Motor neuron (in vitro differentiated cells): ENCODE measurements at regions not wholly inside any gene's neighbourhood (a gene's known extent, or its start where the extent isn't known, plus 50 kb on each side); places are given as distances from the start of the nearest gene placed in this dataset.
A peak's percentile ranks its signal among the peaks of the same experiment; 100 is the strongest.
"Not testable (repeated sequence)": the region's sequence is repeated elsewhere in the genome, so short reads cannot be mapped to it uniquely, and the experiment has no call there.

Experiments used
- ATAC-seq, 8 experiments: fragments of 200-7000 bp; cut with Tn5 transposase; replicated peaks in 6 of 8; 2 replicates each; pipeline ENCODE4 v1.8.0; 2021; ENCODE audit warnings: mild to moderate bottlenecking in 8 of 8, moderate library complexity in 8 of 8
- H3K27ac ChIP-seq, 2 donors: fragments of 250-450 bp; sonication (Bioruptor Pico); 2 replicates each; pipeline ENCODE4 v1.9.0; 2021; ENCODE audit warnings: antibody characterized with exemption in 2 of 2, mild to moderate bottlenecking in 2 of 2, moderate library complexity in 1 of 2
- H3K4me1 ChIP-seq, 2 donors: fragments of 250-450 bp; sonication (Bioruptor Pico); replicated peaks in 1 of 2; 2 replicates each; pipeline ENCODE4 v1.6.1; 2021; ENCODE audit warnings: antibody characterized with exemption in 2 of 2, mild to moderate bottlenecking in 2 of 2, moderate library complexity in 1 of 2
- H3K4me3 ChIP-seq, 5 donors: fragments of 250-450 bp; sonication (Bioruptor Pico); 2 replicates each; pipeline ENCODE4 v1.9.0; 2021; ENCODE audit warnings: antibody characterized with exemption in 5 of 5, mild to moderate bottlenecking in 5 of 5, moderate library complexity in 4 of 5
- WGBS, 10 experiments: fragments of 450-650 bp; shearing (Covaris generic); methylation state at CpG; one replicate each; pipeline ENCODE4 v1.0.0; 2022; 5-methylcytosine and 5-hydroxymethylcytosine counted together
- in situ Hi-C, 9 experiments: fragments of 400-800 bp; cut with MboI; loops; one replicate each; pipeline ENCODE4 v1.15.0; 2021; ENCODE audit warnings: low sequenced_read_pairs in 9 of 9, low pct_unique_long_range_greater_than_20kb in 2 of 9; ENCODE audit not compliant: unreplicated experiment in 9 of 9

- 23 to 93% (median 76%) methylated on average over 1 to 4 of the region's 4 CpGs for WGBS, 10 experiments
- no peaks in the 10 kb centered on the region for H3K4me1 ChIP-seq
- no peak overlapping the region for H3K27ac ChIP-seq
- no peak overlapping the region for H3K4me3 ChIP-seq
- ATAC-seq, result no peak
- in situ Hi-C loops, result no loop called here
Observed at GRCh38 chr12:30529489-30530269, 166.0 kb downstream of the IPO8 start.

DNA sequence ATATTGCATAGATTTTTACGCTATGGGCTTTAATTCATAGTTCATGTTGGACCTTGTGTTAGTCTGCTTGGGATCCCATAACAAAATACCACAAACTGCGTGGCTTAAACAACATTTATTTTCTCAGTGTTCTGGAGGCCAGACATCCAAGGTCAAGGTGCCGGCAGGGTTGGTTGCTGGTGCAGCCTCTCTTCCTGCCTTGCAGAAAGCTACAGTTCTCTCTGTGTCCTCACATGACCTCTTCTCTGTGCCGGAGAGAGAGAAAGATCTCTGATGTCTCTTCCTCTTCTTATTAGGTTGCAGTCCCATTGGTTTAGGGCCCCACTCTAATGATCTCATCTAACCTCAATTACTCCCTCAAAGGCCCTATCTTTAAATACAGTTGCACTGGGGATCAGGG, 170.5 kb downstream of the IPO8 start:
- no peak overlapping the region for H3K27ac ChIP-seq
- 41 to 100% (median 63%) methylated on average over 1 to 4 of the region's 4 CpGs for WGBS, 10 experiments
- ATAC-seq, result no peak
- in situ Hi-C loops, result no loop called here
- no peaks in the 10 kb centered on the region for H3K4me1 ChIP-seq
- no peak overlapping the region for H3K4me3 ChIP-seq

DNA sequence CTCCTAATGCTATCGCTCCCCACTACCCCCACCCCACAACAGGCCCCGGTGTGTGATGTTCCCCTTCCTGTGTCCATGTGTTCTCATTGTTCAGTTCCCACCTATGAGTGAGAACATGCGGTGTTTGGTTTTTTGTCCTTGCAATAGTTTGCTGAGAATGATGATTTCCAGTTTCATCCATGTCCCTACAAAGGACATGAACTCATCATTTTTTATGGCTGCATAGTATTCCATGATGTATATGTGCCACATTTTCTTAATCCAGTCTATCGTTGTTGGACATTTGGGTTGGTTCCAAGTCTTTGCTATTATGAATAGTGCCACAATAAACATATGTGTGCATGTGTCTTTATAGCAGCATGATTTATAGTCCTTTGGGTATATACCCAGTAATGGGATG, 175.4 kb downstream of the IPO8 start:
- H3K4me1 ChIP-seq, H3K4me3 ChIP-seq, H3K27ac ChIP-seq, in situ Hi-C loops, ATAC-seq: not testable (repeated sequence)
- WGBS, 10 experiments, result 100% methylated on average over 1 of the region's 4 CpGs; no CpG with 5 or more reads in 9 of the 10 experiments

DNA sequence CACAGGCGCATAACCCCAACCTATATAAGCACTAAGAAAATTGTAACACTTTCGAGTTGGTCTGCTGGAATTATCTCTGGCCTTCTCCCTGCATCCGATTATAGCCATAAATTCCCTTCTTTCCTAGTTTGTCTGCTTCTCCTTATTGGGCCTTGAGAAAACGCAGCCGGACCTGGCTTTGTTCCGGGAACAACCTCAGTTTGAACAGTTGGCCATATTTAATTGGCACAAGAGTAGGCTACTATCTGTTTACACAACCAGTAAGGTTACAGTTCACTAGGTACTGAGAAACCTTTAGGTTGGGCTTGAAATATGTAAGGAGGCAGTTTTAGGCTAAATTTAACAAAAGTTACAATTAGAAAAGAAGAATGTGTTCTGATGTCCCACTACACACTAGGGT, 176.1 kb downstream of the IPO8 start:
- no peak overlapping the region for H3K27ac ChIP-seq
- 42 to 100% (median 91%) methylated on average over 1 to 6 of the region's 6 CpGs; no CpG with 5 or more reads in 1 of the 10 experiments for WGBS, 10 experiments

DNA sequence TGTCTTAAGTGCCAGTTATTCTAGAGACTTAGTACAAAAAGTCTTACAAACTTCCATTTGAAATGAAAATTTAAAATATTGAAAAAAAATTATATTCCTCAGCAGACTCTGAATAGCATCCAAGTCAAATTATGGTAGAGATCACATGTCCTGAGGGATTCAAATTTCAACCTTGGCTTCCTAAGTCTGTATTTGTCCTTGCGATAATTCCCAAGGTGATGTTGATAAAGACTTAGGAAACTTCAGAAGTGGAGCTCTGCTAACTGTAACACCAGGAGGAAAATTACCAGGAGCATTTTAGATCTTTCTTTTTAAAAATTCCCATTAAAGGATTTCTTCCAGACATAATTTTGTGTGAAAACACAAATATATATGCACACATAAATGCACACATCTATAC, 178.3 kb downstream of the IPO8 start:
- WGBS, 10 experiments, result 50 to 100% (median 100%) methylated on average over 1 of the region's 1 CpG; no CpG with 5 or more reads in 5 of the 10 experiments
- in situ Hi-C loops, result no loop called here
- ATAC-seq, result no peak
- H3K27ac ChIP-seq, result no peak overlapping the region
- H3K4me1 ChIP-seq, result peaks cover 0 to 2% of the 10 kb centered on the region in 2 donors
- H3K4me3 ChIP-seq, result no peak overlapping the region

More for the DNA sequence above, 176.1 kb downstream of the IPO8 start:
- no peak for ATAC-seq
- in situ Hi-C loops, result no loop called here
- no peak overlapping the region for H3K4me3 ChIP-seq
- H3K4me1 ChIP-seq, result no peaks in the 10 kb centered on the region

GRCh38 chr12:30515351-30515750, 180.3 kb downstream of the IPO8 start:
- peak in 1 of 8 experiments; percentile 34 for ATAC-seq
- 14 to 100% (median 50%) methylated on average over 1 to 2 of the region's 2 CpGs; no CpG with 5 or more reads in 1 of the 10 experiments for WGBS, 10 experiments

DNA sequence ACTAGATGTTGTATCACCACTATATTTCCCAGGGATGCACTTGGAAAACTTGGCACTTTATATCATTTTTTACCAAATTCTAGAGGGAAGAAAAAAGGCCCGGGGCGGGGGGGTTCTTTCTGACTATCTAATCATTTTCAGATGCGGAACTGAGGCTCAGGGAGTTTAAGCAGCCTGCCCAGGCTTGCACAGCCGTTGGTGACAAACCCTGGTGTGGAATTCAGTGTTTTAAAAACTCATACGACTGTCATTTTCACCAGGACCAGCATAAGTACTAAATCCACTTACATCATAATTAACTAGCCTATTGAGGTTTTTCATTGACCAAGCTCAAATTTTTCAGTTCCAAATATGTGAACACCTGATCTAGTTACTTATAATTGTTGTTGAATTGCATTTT, 181.0 kb downstream of the IPO8 start:
- Histone ChIP-seq H3K4me1 (peaks cover 0 to 2% of the 10 kb centered on the region in 2 donors), H3K4me3 (no peak overlapping the region), H3K27ac (no peak overlapping the region)
- ATAC-seq, result no peak
- 4 to 100% (median 63%) methylated on average over 1 to 5 of the region's 5 CpGs for WGBS, 10 experiments
- in situ Hi-C loops, result no loop called here

More at GRCh38 chr12:30515351-30515750, 180.3 kb downstream of the IPO8 start:
- H3K4me3 ChIP-seq, result no peak overlapping the region
- H3K4me1 ChIP-seq, result peaks cover 0 to 2% of the 10 kb centered on the region in 2 donors
- H3K27ac ChIP-seq, result no peak overlapping the region
- in situ Hi-C loops, result no loop called here

- in situ Hi-C loops, result no loop called here
- WGBS, 10 experiments, result 26 to 100% (median 85%) methylated on average over 2 to 4 of the region's 4 CpGs
- no peak for ATAC-seq
- no peaks in the 10 kb centered on the region for H3K4me1 ChIP-seq
- H3K27ac ChIP-seq, result no peak overlapping the region
- H3K4me3 ChIP-seq, result no peak overlapping the region
Observed at GRCh38 chr12:30508205-30508967, 187.3 kb downstream of the IPO8 start.

- in situ Hi-C loops, result no loop called here
- H3K4me3 ChIP-seq, result no peak overlapping the region
- H3K27ac ChIP-seq, result no peak overlapping the region
- ATAC-seq, result no peak
- WGBS, 10 experiments, result 33 to 100% (median 80%) methylated on average over 1 to 4 of the region's 4 CpGs; no CpG with 5 or more reads in 3 of the 10 experiments
- H3K4me1 ChIP-seq, result no peaks in the 10 kb centered on the region
Observed at GRCh38 chr12:30507576-30507975, 188.1 kb downstream of the IPO8 start.

- H3K27ac ChIP-seq, result no peak overlapping the region
- no peak overlapping the region for H3K4me3 ChIP-seq
- in situ Hi-C loops, result no loop called here
- H3K4me1 ChIP-seq, result no peaks in the 10 kb centered on the region
- no peak for ATAC-seq
- 42 to 100% (median 83%) methylated on average over 3 to 6 of the region's 7 CpGs for WGBS, 10 experiments
Observed at GRCh38 chr12:30506411-30506810, 189.3 kb downstream of the IPO8 start.

DNA sequence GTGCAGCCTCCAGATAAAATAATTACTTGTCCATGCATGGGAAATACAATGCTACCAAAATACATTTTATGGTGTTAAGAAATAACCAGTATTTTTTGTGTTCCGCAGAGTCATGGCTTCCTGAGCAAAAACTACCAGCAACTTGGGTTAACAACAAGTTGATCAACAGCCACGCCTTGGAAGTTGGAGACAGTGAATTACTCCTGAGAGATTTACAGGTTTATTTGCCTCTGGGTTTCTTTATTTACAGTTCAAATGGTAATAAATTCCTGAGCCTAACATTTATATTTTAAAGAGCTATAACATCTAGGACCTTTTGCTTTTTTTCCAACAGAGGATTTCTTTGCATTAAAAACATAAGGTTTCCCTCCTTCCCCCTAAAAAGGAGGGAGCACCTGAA, 194.0 kb downstream of the IPO8 start:
- Histone ChIP-seq H3K4me1 (no peaks in the 10 kb centered on the region), H3K4me3 (no peak overlapping the region), H3K27ac (no peak overlapping the region)
- in situ Hi-C loops, result no loop called here
- 22 to 100% (median 73%) methylated on average over 1 to 2 of the region's 2 CpGs; no CpG with 5 or more reads in 2 of the 10 experiments for WGBS, 10 experiments
- no peak for ATAC-seq

DNA sequence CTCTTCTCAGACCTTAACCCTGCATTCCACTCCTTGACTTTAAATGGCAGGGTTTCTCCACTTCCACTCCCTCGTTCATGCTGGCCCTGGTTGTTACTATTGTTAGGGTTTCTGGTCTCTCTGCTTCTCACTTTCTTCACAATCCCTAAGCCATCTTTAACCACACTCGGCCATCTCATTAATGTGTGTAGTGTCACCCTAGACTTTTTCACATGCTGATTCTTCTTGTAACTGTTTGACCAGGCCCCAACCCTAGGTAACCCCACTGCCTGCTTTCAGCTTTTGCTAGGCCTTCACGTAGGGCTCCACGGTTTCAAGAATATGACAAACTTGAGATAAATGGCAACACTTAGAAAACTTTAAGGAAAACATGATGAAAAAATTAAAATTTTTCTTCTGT, 195.1 kb downstream of the IPO8 start:
- no peak overlapping the region for H3K4me3 ChIP-seq
- no peaks in the 10 kb centered on the region for H3K4me1 ChIP-seq
- WGBS, 10 experiments, result 54 to 100% (median 76%) methylated on average over 2 to 4 of the region's 4 CpGs; no CpG with 5 or more reads in 3 of the 10 experiments
- no peak for ATAC-seq
- no peak overlapping the region for H3K27ac ChIP-seq
- in situ Hi-C loops, result no loop called here

DNA sequence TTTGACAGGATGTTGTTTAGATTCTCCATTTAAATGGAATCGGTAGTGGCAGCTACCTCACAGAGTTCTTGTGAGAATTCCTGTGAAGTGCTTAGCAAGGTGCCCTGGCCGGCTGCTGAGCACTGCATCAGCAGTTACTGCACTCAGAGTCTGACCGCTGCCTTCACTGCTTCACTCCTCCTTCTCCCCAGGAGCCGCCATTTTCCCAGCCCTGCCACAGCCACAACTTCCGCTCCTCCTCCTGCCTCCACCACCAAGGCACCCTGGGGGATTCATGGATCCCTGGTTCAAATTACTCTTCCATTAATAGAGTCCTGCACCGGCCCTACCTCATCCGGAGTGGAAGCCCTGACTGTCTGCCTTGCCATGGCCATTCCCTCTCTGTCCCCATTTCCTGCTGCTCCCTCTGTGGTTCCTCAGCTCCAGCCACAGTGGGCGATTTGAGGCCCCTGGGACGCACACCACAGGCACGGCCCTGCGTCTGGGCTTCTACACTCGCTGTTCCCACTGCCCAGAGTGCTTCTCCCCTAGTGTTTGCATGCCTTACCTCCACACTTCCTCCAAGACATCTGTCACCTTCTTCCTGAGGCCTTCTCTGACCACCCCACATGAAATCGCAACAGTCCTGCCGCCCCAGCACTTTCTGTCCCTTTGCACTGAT, 210.3 kb downstream of the IPO8 start:
- H3K4me3 ChIP-seq, result no peak overlapping the region
- H3K4me1 ChIP-seq, result no peaks in the 10 kb centered on the region
- no peak for ATAC-seq
- in situ Hi-C loops, result no loop called here
- H3K27ac ChIP-seq, result no peak overlapping the region
- WGBS, 10 experiments, result 80 to 100% (median 90%) methylated on average over 1 to 7 of the region's 14 CpGs; no CpG with 5 or more reads in 1 of the 10 experiments
